ENCODE measurements at regions not wholly inside any gene's neighbourhood (a gene's known extent, or its start where the extent isn't known, plus 50 kb on each side); places are given as distances from the start of the nearest gene placed in this dataset.

GRCh38 chr3:130596484-130596883, 79.5 kb downstream of the COL6A6 start (continued):
- TF ChIP-seq ZNF518B (CRISPR knock-in tag; IDR thresholded peaks at IDR 0.05), result no peak
- TF ChIP-seq ZBTB33 (CRISPR knock-in tag; IDR thresholded peaks at IDR 0.05), result no peak

- WGBS (ENCODE audit: insufficient coverage, low coverage, missing lambda C conversion rate), result 2% methylated on average over 4 of the region's 4 CpGs
- Histone ChIP-seq H4K20me1 (replicated peaks; ENCODE audit: control insufficient read depth, insufficient read depth, low read length) (no peaks in the 10 kb centered on the region), H3K4me1 (replicated peaks in 1 of 2; ENCODE audit: control insufficient read depth in 2 of 2, insufficient read depth in 2 of 2, low read length in 2 of 2) (no peaks in the 10 kb centered on the region), H3K27ac (ENCODE audit: extremely low read depth, low read depth, low read length) (no peak overlapping the region), H3K9ac (ENCODE audit: insufficient read depth in 1 of 2, low read depth in 2 of 2, low read length in 2 of 2) (no peak overlapping the region), H3K27me3 (ENCODE audit: control insufficient read depth in 2 of 2, insufficient read depth in 2 of 2, low read length in 2 of 2) (no peaks in the 10 kb centered on the region), H3K4me3 (no peak overlapping the region), H3K9me3 (replicated peaks; ENCODE audit: control insufficient read depth, insufficient read depth, low read depth, low read length) (no peaks in the 10 kb centered on the region), H2AFZ (ENCODE audit: low read depth, low read length) (no peak overlapping the region), H3K79me2 (ENCODE audit: control insufficient read depth, insufficient read depth, low read length) (no peaks in the 10 kb centered on the region), H3K36me3 (ENCODE audit: control insufficient read depth, insufficient read depth, low read length) (no peaks in the 10 kb centered on the region), H3K4me2 (ENCODE audit: insufficient read depth, low read length) (no peak overlapping the region), H3K9me1 (ENCODE audit: control insufficient read depth, insufficient read depth, low read length) (no peaks in the 10 kb centered on the region)
- intact Hi-C loops (cut with micrococcal nuclease), result no loop called here
- DNase-seq (ENCODE audit: extremely low read depth in 1 of 4, low spot score in 3 of 4) (no peak), FAIRE-seq (no peak), ATAC-seq (no peak)
- POLR2A ChIA-PET, result no interaction called here
- in situ Hi-C loops (cut with MboI), result no loop called here
- CTCF ChIA-PET (ENCODE audit: low intra/inter-chr PET ratio), result no interaction called here
- no TSS peak for BruUV-seq (replicated peaks)
- no peak for TF ChIP-seq NUFIP1 (IDR thresholded peaks at IDR 0.05; ENCODE audit: partially characterized antibody)
- no peak for TF ChIP-seq MAX (CRISPR knock-in tag; IDR thresholded peaks at IDR 0.05)
- no peak for TF ChIP-seq RERE (CRISPR knock-in tag; IDR thresholded peaks at IDR 0.05; ENCODE audit: borderline replicate concordance)
Measured at GRCh38 chr3:130601442-130601971, 84.5 kb downstream of the COL6A6 start.
